Hepatocyte (in vitro differentiated cells): ENCODE measurements at regions not wholly inside any gene's neighbourhood (a gene's known extent, or its start where the extent isn't known, plus 50 kb on each side); places are given as distances from the start of the nearest gene placed in this dataset.

Source experiments
- DNase-seq: peaks from one replicate; pipeline ENCODE4 v3.0.0-alpha.2; 2016; ENCODE audit warnings: low spot score
- H2AFZ ChIP-seq: fragments of 200-600 bp; sonication (generic); 2 replicates; pipeline ENCODE4 v1.6.0; 2016; ENCODE audit warnings: antibody characterized with exemption, mild to moderate bottlenecking
- H3K27ac ChIP-seq: fragments of 200-600 bp; sonication (generic); 2 replicates; pipeline ENCODE4 v1.5.1; 2016; ENCODE audit warnings: mild to moderate bottlenecking
- H3K27me3 ChIP-seq: fragments of 200-600 bp; sonication (generic); 2 replicates; pipeline ENCODE4 v1.6.1; 2016
- H3K36me3 ChIP-seq: fragments of 200-600 bp; sonication (generic); replicated peaks from 2 replicates; pipeline ENCODE4 v1.5.1; 2016; ENCODE audit warnings: low read depth; ENCODE audit not compliant: insufficient read depth
- H3K4me1 ChIP-seq: fragments of 200-600 bp; sonication (generic); 2 replicates; pipeline ENCODE4 v1.5.1; 2016; ENCODE audit warnings: mild to moderate bottlenecking, moderate library complexity; ENCODE audit not compliant: insufficient read depth
- H3K4me2 ChIP-seq: fragments of 200-600 bp; sonication (generic); 2 replicates; pipeline ENCODE4 v1.6.0; 2016
- H3K4me3 ChIP-seq: fragments of 200-600 bp; sonication (generic); 2 replicates; pipeline ENCODE4 v1.5.1; 2016; ENCODE audit warnings: mild to moderate bottlenecking
- H3K79me2 ChIP-seq: fragments of 200-600 bp; sonication (generic); 2 replicates; pipeline ENCODE4 v1.6.0; 2017; ENCODE audit warnings: mild to moderate bottlenecking
- H3K9me2 ChIP-seq: fragments of 200-600 bp; sonication (generic); replicated peaks from 2 replicates; pipeline ENCODE4 v1.6.0; 2017; ENCODE audit warnings: mild to moderate bottlenecking; ENCODE audit not compliant: insufficient read depth
- H3K9me3 ChIP-seq: fragments of 200-600 bp; sonication (generic); 2 replicates; pipeline ENCODE4 v1.5.1; 2016; ENCODE audit warnings: low read depth, mild to moderate bottlenecking
- H4K20me1 ChIP-seq: fragments of 200-600 bp; sonication (generic); 2 replicates; pipeline ENCODE4 v1.6.0; 2016; ENCODE audit warnings: mild to moderate bottlenecking; ENCODE audit not compliant: insufficient read depth, poor library complexity, severe bottlenecking
- CTCF ChIP-seq: fragments of 200-600 bp; sonication (generic); IDR thresholded peaks from 2 replicates; pipeline ENCODE4 v1.5.1; 2016; ENCODE audit warnings: antibody characterized with exemption, mild to moderate bottlenecking; ENCODE audit not compliant: poor library complexity
- EZH2 ChIP-seq: fragments of 200-600 bp; sonication (generic); IDR thresholded peaks from 2 replicates; pipeline ENCODE4 v1.6.1; 2016; ENCODE audit warnings: antibody characterized with exemption, mild to moderate bottlenecking, borderline replicate concordance
- EZH2phosphoT487 ChIP-seq: fragments of 200-600 bp; sonication (generic); IDR thresholded peaks from one replicate; pipeline ENCODE4 v1.6.1; 2018; ENCODE audit warnings: antibody characterized with exemption, mild to moderate bottlenecking, low read depth, moderate library complexity; ENCODE audit not compliant: unreplicated experiment, severe bottlenecking
- WGBS: methylation state at CpG from one replicate; pipeline ENCODE4 v1.1.6; 2016; ENCODE audit warnings: low lambda C conversion rate; ENCODE audit errors: missing lambda C conversion rate; 5-methylcytosine and 5-hydroxymethylcytosine counted together

- no peaks in the 10 kb centered on the region for H3K27me3 ChIP-seq
- H3K36me3 ChIP-seq: no peaks in the 10 kb centered on the region
- no peak overlapping the region for H2AFZ ChIP-seq
- H3K4me1 ChIP-seq: no peaks in the 10 kb centered on the region
- 78% methylated on average over 2 of the region's 2 CpGs for WGBS
- H3K9me2 ChIP-seq: no peaks in the 10 kb centered on the region
- H3K4me2 ChIP-seq: no peak overlapping the region
- H3K27ac ChIP-seq: no peak overlapping the region
- H4K20me1 ChIP-seq: no peaks in the 10 kb centered on the region
- no peak for DNase-seq
- no peaks in the 10 kb centered on the region for H3K9me3 ChIP-seq
- no peaks in the 10 kb centered on the region for H3K79me2 ChIP-seq
- no peak for TF ChIP-seq EZH2
- no peak overlapping the region for H3K4me3 ChIP-seq
Observed at GRCh38 chr2:14324308-14324707, 308.2 kb upstream of the LRATD1 start.

- TF ChIP-seq EZH2 (no peak), CTCF (no peak)
- no peaks in the 10 kb centered on the region for H4K20me1 ChIP-seq
- no peaks in the 10 kb centered on the region for H3K27me3 ChIP-seq
- no peaks in the 10 kb centered on the region for H3K4me1 ChIP-seq
- H3K79me2 ChIP-seq: no peaks in the 10 kb centered on the region
- no peak overlapping the region for H2AFZ ChIP-seq
- H3K27ac ChIP-seq: no peak overlapping the region
- no peak overlapping the region for H3K4me3 ChIP-seq
- H3K36me3 ChIP-seq: no peaks in the 10 kb centered on the region
- DNase-seq: no peak
- H3K4me2 ChIP-seq: no peak overlapping the region
- H3K9me2 ChIP-seq: no peaks in the 10 kb centered on the region
- H3K9me3 ChIP-seq: no peaks in the 10 kb centered on the region
Observed at GRCh38 chr2:14330884-14331283, 301.6 kb upstream of the LRATD1 start.

- H2AFZ ChIP-seq: no peak overlapping the region
- H3K4me3 ChIP-seq: no peak overlapping the region
- no peaks in the 10 kb centered on the region for H4K20me1 ChIP-seq
- H3K79me2 ChIP-seq: no peaks in the 10 kb centered on the region
- H3K4me1 ChIP-seq: no peaks in the 10 kb centered on the region
- H3K27ac ChIP-seq: no peak overlapping the region
- no peak overlapping the region for H3K4me2 ChIP-seq
- no peaks in the 10 kb centered on the region for H3K9me2 ChIP-seq
- TF ChIP-seq EZH2phosphoT487: no peak
- TF ChIP-seq EZH2: no peak
- no peak for TF ChIP-seq CTCF
- 75% methylated on average over 2 of the region's 2 CpGs for WGBS
- H3K27me3 ChIP-seq: no peaks in the 10 kb centered on the region
- no peaks in the 10 kb centered on the region for H3K36me3 ChIP-seq
- no peak for DNase-seq
- no peaks in the 10 kb centered on the region for H3K9me3 ChIP-seq
Observed at GRCh38 chr2:14336759-14337382, 295.6 kb upstream of the LRATD1 start.

GRCh38 chr2:14340703-14341102 is 291.8 kb upstream of the LRATD1 start:
- DNase-seq: no peak
- Histone ChIP-seq H3K4me1 (no peaks in the 10 kb centered on the region), H3K27me3 (no peaks in the 10 kb centered on the region), H3K9me2 (no peaks in the 10 kb centered on the region), H3K9me3 (no peaks in the 10 kb centered on the region), H3K79me2 (no peaks in the 10 kb centered on the region), H3K27ac (no peak overlapping the region), H3K4me2 (no peak overlapping the region), H3K36me3 (no peaks in the 10 kb centered on the region), H4K20me1 (no peaks in the 10 kb centered on the region), H3K4me3 (no peak overlapping the region), H2AFZ (no peak overlapping the region)
- no peak for TF ChIP-seq EZH2phosphoT487
- no peak for TF ChIP-seq CTCF
- TF ChIP-seq EZH2: no peak
- WGBS: 72% methylated on average over 3 of the region's 3 CpGs
